ENCODE measurements at regions not wholly inside any gene's neighbourhood (a gene's known extent, or its start where the extent isn't known, plus 50 kb on each side); places are given as distances from the start of the nearest gene placed in this dataset.

GRCh38 chr6:149179431-149179830, 138.1 kb upstream of the TAB2 start:
- H3K4me2 ChIP-seq (ENCODE audit: low read length): no peak overlapping the region
- H3K9ac ChIP-seq (ENCODE audit: low read length): no peak overlapping the region
- no peaks in the 10 kb centered on the region for H4K20me1 ChIP-seq (ENCODE audit: insufficient read depth, low read length)
- no peaks in the 10 kb centered on the region for H3K79me2 ChIP-seq (ENCODE audit: low read length)
- no peaks in the 10 kb centered on the region for H3K9me3 ChIP-seq (ENCODE audit: insufficient read depth, low read length)
- H3K4me1 ChIP-seq (ENCODE audit: low read length): peaks cover 13% of the 10 kb centered on the region
- no peak overlapping the region for H3K4me3 ChIP-seq (ENCODE audit: low read length)
- TF ChIP-seq CTCF (IDR thresholded peaks at IDR 0.05; ENCODE audit: low read depth, low read length) (no peak), EZH2phosphoT487 (IDR thresholded peaks at IDR 0.05; ENCODE audit: low read depth) (no peak)
- no peaks in the 10 kb centered on the region for H3K27me3 ChIP-seq (ENCODE audit: low read depth, low read length)
- no peaks in the 10 kb centered on the region for H3K36me3 ChIP-seq (replicated peaks; ENCODE audit: low read depth, low read length)
- no peak overlapping the region for H3K27ac ChIP-seq (ENCODE audit: low read length)
- no peak overlapping the region for H2AFZ ChIP-seq (ENCODE audit: low read depth, low read length)

GRCh38 chr6:149181304-149181703, 136.2 kb upstream of the TAB2 start:
- H3K4me2 ChIP-seq (ENCODE audit: low read length): no peak overlapping the region
- H3K79me2 ChIP-seq (ENCODE audit: low read length): no peaks in the 10 kb centered on the region
- peaks cover 13% of the 10 kb centered on the region for H3K4me1 ChIP-seq (ENCODE audit: low read length)
- H3K27ac ChIP-seq (ENCODE audit: low read length): no peak overlapping the region
- no peaks in the 10 kb centered on the region for H3K36me3 ChIP-seq (replicated peaks; ENCODE audit: low read depth, low read length)
- H4K20me1 ChIP-seq (ENCODE audit: insufficient read depth, low read length): no peaks in the 10 kb centered on the region
- no peak overlapping the region for H2AFZ ChIP-seq (ENCODE audit: low read depth, low read length)
- TF ChIP-seq CTCF (IDR thresholded peaks at IDR 0.05; ENCODE audit: low read depth, low read length): no peak
- TF ChIP-seq EZH2phosphoT487 (IDR thresholded peaks at IDR 0.05; ENCODE audit: low read depth): no peak
- no peaks in the 10 kb centered on the region for H3K27me3 ChIP-seq (ENCODE audit: low read depth, low read length)
- H3K9me3 ChIP-seq (ENCODE audit: insufficient read depth, low read length): no peaks in the 10 kb centered on the region
- H3K4me3 ChIP-seq (ENCODE audit: low read length): no peak overlapping the region
- no peak overlapping the region for H3K9ac ChIP-seq (ENCODE audit: low read length)

- H3K4me2 ChIP-seq (ENCODE audit: low read length): no peak overlapping the region
- TF ChIP-seq EZH2phosphoT487 (IDR thresholded peaks at IDR 0.05; ENCODE audit: low read depth) (no peak), CTCF (IDR thresholded peaks at IDR 0.05; ENCODE audit: low read depth, low read length) (no peak)
- no peaks in the 10 kb centered on the region for H4K20me1 ChIP-seq (ENCODE audit: insufficient read depth, low read length)
Measured at GRCh38 chr6:149182262-149182661, 135.2 kb upstream of the TAB2 start.

GRCh38 chr6:149184523-149184922, 133.0 kb upstream of the TAB2 start:
- Histone ChIP-seq H3K9ac (ENCODE audit: low read length) (no peak overlapping the region), H3K27me3 (ENCODE audit: low read depth, low read length) (no peaks in the 10 kb centered on the region), H2AFZ (ENCODE audit: low read depth, low read length) (no peak overlapping the region), H3K4me3 (ENCODE audit: low read length) (no peak overlapping the region), H3K9me3 (ENCODE audit: insufficient read depth, low read length) (no peaks in the 10 kb centered on the region), H3K4me2 (ENCODE audit: low read length) (no peak overlapping the region), H3K79me2 (ENCODE audit: low read length) (no peaks in the 10 kb centered on the region), H3K36me3 (replicated peaks; ENCODE audit: low read depth, low read length) (no peaks in the 10 kb centered on the region), H4K20me1 (ENCODE audit: insufficient read depth, low read length) (no peaks in the 10 kb centered on the region), H3K4me1 (ENCODE audit: low read length) (peaks cover 7% of the 10 kb centered on the region; the same call in 1 of the 2 replicates), H3K27ac (ENCODE audit: low read length) (no peak overlapping the region)
- TF ChIP-seq EZH2phosphoT487 (IDR thresholded peaks at IDR 0.05; ENCODE audit: low read depth) (no peak), CTCF (IDR thresholded peaks at IDR 0.05; ENCODE audit: low read depth, low read length) (no peak)

More at GRCh38 chr6:149182262-149182661, 135.2 kb upstream of the TAB2 start:
- no peaks in the 10 kb centered on the region for H3K27me3 ChIP-seq (ENCODE audit: low read depth, low read length)
- no peaks in the 10 kb centered on the region for H3K36me3 ChIP-seq (replicated peaks; ENCODE audit: low read depth, low read length)
- H3K9me3 ChIP-seq (ENCODE audit: insufficient read depth, low read length): no peaks in the 10 kb centered on the region
- no peak overlapping the region for H3K27ac ChIP-seq (ENCODE audit: low read length)
- no peak overlapping the region for H2AFZ ChIP-seq (ENCODE audit: low read depth, low read length)
- H3K79me2 ChIP-seq (ENCODE audit: low read length): no peaks in the 10 kb centered on the region
- H3K4me3 ChIP-seq (ENCODE audit: low read length): no peak overlapping the region
- H3K9ac ChIP-seq (ENCODE audit: low read length): no peak overlapping the region
- peaks cover 13% of the 10 kb centered on the region for H3K4me1 ChIP-seq (ENCODE audit: low read length)
